ENCODE measurements at regions not wholly inside any gene's neighbourhood (a gene's known extent, or its start where the extent isn't known, plus 50 kb on each side); places are given as distances from the start of the nearest gene placed in this dataset.

DNA sequence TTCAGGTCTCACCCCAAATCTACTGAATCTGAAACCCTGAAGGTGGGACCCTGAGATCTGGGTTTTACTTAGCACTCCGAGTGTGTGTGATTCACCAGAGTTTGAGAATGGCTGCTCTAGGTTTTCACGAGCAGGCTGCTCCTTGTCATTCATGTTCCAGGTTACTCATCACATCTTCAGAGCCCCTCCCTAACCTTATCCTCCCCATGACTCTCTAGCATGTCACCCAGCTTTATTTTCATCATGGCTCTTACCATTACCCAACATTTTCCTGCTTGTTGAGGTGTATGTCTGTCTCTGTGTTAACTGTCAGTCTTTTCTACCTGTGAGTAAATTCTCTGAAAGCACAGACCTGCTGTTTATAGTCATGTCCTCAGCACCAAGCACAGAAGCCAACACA is 319.2 kb downstream of the NSG2 start:
- TF ChIP-seq, protein P1, sequence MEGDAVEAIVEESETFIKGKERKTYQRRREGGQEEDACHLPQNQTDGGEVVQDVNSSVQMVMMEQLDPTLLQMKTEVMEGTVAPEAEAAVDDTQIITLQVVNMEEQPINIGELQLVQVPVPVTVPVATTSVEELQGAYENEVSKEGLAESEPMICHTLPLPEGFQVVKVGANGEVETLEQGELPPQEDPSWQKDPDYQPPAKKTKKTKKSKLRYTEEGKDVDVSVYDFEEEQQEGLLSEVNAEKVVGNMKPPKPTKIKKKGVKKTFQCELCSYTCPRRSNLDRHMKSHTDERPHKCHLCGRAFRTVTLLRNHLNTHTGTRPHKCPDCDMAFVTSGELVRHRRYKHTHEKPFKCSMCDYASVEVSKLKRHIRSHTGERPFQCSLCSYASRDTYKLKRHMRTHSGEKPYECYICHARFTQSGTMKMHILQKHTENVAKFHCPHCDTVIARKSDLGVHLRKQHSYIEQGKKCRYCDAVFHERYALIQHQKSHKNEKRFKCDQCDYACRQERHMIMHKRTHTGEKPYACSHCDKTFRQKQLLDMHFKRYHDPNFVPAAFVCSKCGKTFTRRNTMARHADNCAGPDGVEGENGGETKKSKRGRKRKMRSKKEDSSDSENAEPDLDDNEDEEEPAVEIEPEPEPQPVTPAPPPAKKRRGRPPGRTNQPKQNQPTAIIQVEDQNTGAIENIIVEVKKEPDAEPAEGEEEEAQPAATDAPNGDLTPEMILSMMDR (IDR thresholded peaks at IDR 0.05; ENCODE audit: extremely low read depth in 1 of 2, insufficient read depth in 1 of 2, low read depth in 1 of 2, low read length in 2 of 2), result no peak
- TF ChIP-seq POLR2A (IDR thresholded peaks at IDR 0.05; ENCODE audit: low read depth, low read length) (no peak), EZH2 (IDR thresholded peaks at IDR 0.05; ENCODE audit: borderline replicate concordance, low read depth, low read length, severe bottlenecking) (no peak)
- TF ChIP-seq, protein P2, sequence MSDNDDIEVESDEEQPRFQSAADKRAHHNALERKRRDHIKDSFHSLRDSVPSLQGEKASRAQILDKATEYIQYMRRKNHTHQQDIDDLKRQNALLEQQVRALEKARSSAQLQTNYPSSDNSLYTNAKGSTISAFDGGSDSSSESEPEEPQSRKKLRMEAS (IDR thresholded peaks at IDR 0.05; ENCODE audit: insufficient read depth, insufficient read length), result no peak
